H1 (cell line): ENCODE measurements at regions not wholly inside any gene's neighbourhood (a gene's known extent, or its start where the extent isn't known, plus 50 kb on each side); places are given as distances from the start of the nearest gene placed in this dataset.

ENCODE experiments used
- CTCF ChIA-PET: fragments of 300-600 bp; sonication (Branson Sonifier 250); formaldehyde crosslinking; loops from one replicate; lab custom pipeline; 2021; ENCODE audit not compliant: partially characterized antibody; lab: Charles Lee
- POLR2A ChIA-PET: fragments of 300-600 bp; sonication (Branson Sonifier 250); formaldehyde crosslinking; loops from one replicate; lab custom pipeline; 2021; ENCODE audit warnings: inconsistent platforms; ENCODE audit not compliant: partially characterized antibody; lab: Charles Lee
- DNase-seq, 2 experiments: peaks; one replicate each; pipeline versions ENCODE4 v3.0.0 to v3.0.0-alpha.2; 2010 to 2022; ENCODE audit warnings: low spot score in 2 of 2, low read depth in 1 of 2, mixed read lengths in 1 of 2
- FAIRE-seq: peaks from 2 replicates; lab custom pipeline; 2011; peaks lifted over from hg19 to GRCh38; lab: Jason Lieb, UNC
- H2AFZ ChIP-seq: 2 replicates; pipeline ENCODE4 v1.8.1; 2012; ENCODE audit warnings: low read length, inconsistent platforms
- H2AK5ac ChIP-seq: 2 replicates; pipeline ENCODE4 v1.6.1; 2013; ENCODE audit warnings: low read depth, low read length
- H2BK120ac ChIP-seq: replicated peaks from 2 replicates; pipeline ENCODE3; 2013; ENCODE audit warnings: low read depth, low read length, inconsistent platforms
- H2BK12ac ChIP-seq: 2 replicates; pipeline ENCODE4 v1.6.1; 2013; ENCODE audit warnings: low read depth, low read length
- H2BK15ac ChIP-seq: 2 replicates; pipeline ENCODE4 v1.6.1; 2013; ENCODE audit warnings: low read length
- H2BK20ac ChIP-seq: 2 replicates; pipeline ENCODE4 v1.6.1; 2013; ENCODE audit warnings: low read length
- H2BK5ac ChIP-seq: 2 replicates; pipeline ENCODE4 v1.6.1; 2013; ENCODE audit warnings: low read depth, low read length
- H3K14ac ChIP-seq: 2 replicates; pipeline ENCODE4 v1.6.1; 2013; ENCODE audit warnings: inconsistent platforms; ENCODE audit not compliant: insufficient read length
- H3K18ac ChIP-seq: 2 replicates; pipeline ENCODE4 v1.6.1; 2013; ENCODE audit warnings: low read length; ENCODE audit errors: extremely low read depth
- H3K23ac ChIP-seq: 2 replicates; pipeline ENCODE4 v1.6.1; 2013; ENCODE audit warnings: inconsistent platforms; ENCODE audit not compliant: insufficient read length
- H3K23me2 ChIP-seq: 2 replicates; pipeline ENCODE4 v1.6.1; 2013; ENCODE audit warnings: low read depth, low read length
- H3K27ac ChIP-seq: 2 replicates; pipeline ENCODE4 v1.6.1; 2011; ENCODE audit warnings: low read depth, low read length, inconsistent platforms
- H3K27me3 ChIP-seq, 4 experiments: replicated peaks in 1 of 4; 1 replicate in 1 of 4; 2 replicates in 3 of 4; pipeline versions ENCODE4 v1.6.1 to v1.8.1; 2011 to 2013; ENCODE audit warnings: low read length in 3 of 4, mild to moderate bottlenecking in 3 of 4, inconsistent platforms in 2 of 4, mixed read lengths in 2 of 4, moderate library complexity in 1 of 4; ENCODE audit not compliant: control insufficient read depth in 3 of 4, insufficient read depth in 3 of 4; ENCODE audit errors: extremely low read depth in 1 of 4
- H3K36me3 ChIP-seq, 4 experiments: 2 replicates each; pipeline versions ENCODE4 v1.6.1 to v1.8.1; 2011 to 2013; ENCODE audit warnings: mild to moderate bottlenecking in 4 of 4, low read length in 3 of 4, moderate library complexity in 2 of 4, control low read depth in 1 of 4, inconsistent platforms in 1 of 4; ENCODE audit not compliant: insufficient read depth in 4 of 4, control insufficient read depth in 2 of 4
- H3K4ac ChIP-seq: replicated peaks from 2 replicates; pipeline ENCODE3; 2013; ENCODE audit warnings: low read length, low read depth, mixed read lengths, inconsistent platforms; ENCODE audit not compliant: insufficient read length
- H3K4me1 ChIP-seq, 4 experiments: replicated peaks in 1 of 4; 1 replicate in 1 of 4; 2 replicates in 3 of 4; pipeline versions ENCODE4 v1.6.1 to v1.8.1; 2011 to 2013; ENCODE audit warnings: low read length in 3 of 4, inconsistent platforms in 2 of 4, mixed read lengths in 1 of 4; ENCODE audit not compliant: insufficient read depth in 4 of 4, control insufficient read depth in 3 of 4
- H3K4me2 ChIP-seq, 2 experiments: 2 replicates each; pipeline versions ENCODE4 v1.6.1 to v1.8.1; 2011 to 2013; ENCODE audit warnings: low read depth in 2 of 2, low read length in 2 of 2, control low read depth in 1 of 2, inconsistent platforms in 1 of 2, mild to moderate bottlenecking in 1 of 2; ENCODE audit not compliant: insufficient read depth in 1 of 2
- H3K4me3 ChIP-seq, 4 experiments: fragments of 200-600, 300-600 bp in 1 of 4; sonication (generic), shearing (Covaris generic), sonication (Bioruptor Twin) in 1 of 4; 2 replicates each; pipeline versions ENCODE4 v1.5.1 to v1.8.1; 2011 to 2016; ENCODE audit warnings: low read length in 4 of 4, low read depth in 3 of 4, control low read depth in 2 of 4, inconsistent platforms in 2 of 4, mild to moderate bottlenecking in 2 of 4, mixed read lengths in 1 of 4, moderate library complexity in 1 of 4; ENCODE audit not compliant: insufficient read depth in 2 of 4; ENCODE audit errors: extremely low read depth in 1 of 4
- H3K56ac ChIP-seq: replicated peaks from 2 replicates; pipeline ENCODE3; 2013; ENCODE audit warnings: low read depth, mild to moderate bottlenecking, mixed read lengths, low read length, inconsistent platforms; ENCODE audit not compliant: insufficient read length
- H3K79me1 ChIP-seq: 2 replicates; pipeline ENCODE4 v1.6.1; 2013; ENCODE audit warnings: low read depth, low read length, control low read depth
- H3K79me2 ChIP-seq, 2 experiments: 2 replicates each; pipeline versions ENCODE4 v1.6.1 to v1.8.1; 2012 to 2013; ENCODE audit warnings: low read length in 2 of 2, mild to moderate bottlenecking in 2 of 2, inconsistent platforms in 1 of 2; ENCODE audit not compliant: insufficient read depth in 2 of 2, control insufficient read depth in 1 of 2
- H3K9ac ChIP-seq, 4 experiments: replicated peaks in 1 of 4; 1 replicate in 1 of 4; 2 replicates in 3 of 4; pipeline versions ENCODE4 v1.6.1 to v1.8.1; 2011 to 2013; ENCODE audit warnings: low read depth in 3 of 4, low read length in 3 of 4, control low read depth in 2 of 4, mild to moderate bottlenecking in 2 of 4, moderate library complexity in 2 of 4, inconsistent platforms in 1 of 4; ENCODE audit errors: extremely low read depth in 1 of 4
- H3K9me3 ChIP-seq, 2 experiments: 2 replicates each; pipeline versions ENCODE4 v1.6.1 to v1.8.1; 2012 to 2013; ENCODE audit warnings: mild to moderate bottlenecking in 2 of 2, moderate library complexity in 2 of 2, control low read depth in 1 of 2, inconsistent platforms in 1 of 2, low read depth in 1 of 2, low read length in 1 of 2, mixed read lengths in 1 of 2; ENCODE audit not compliant: insufficient read depth in 2 of 2
- H4K20me1 ChIP-seq, 2 experiments: replicated peaks in 1 of 2; 2 replicates each; pipeline versions ENCODE3 to v1.8.1; 2011 to 2013; ENCODE audit warnings: inconsistent platforms in 2 of 2, low read length in 2 of 2, mild to moderate bottlenecking in 1 of 2; ENCODE audit not compliant: insufficient read depth in 2 of 2, control insufficient read depth in 1 of 2
- H4K5ac ChIP-seq: 2 replicates; pipeline ENCODE4 v1.6.1; 2013; ENCODE audit warnings: low read length, low read depth, mixed read lengths, inconsistent platforms; ENCODE audit not compliant: insufficient read length
- H4K8ac ChIP-seq: 2 replicates; pipeline ENCODE4 v1.8.0; 2013; ENCODE audit warnings: mild to moderate bottlenecking, moderate library complexity, low read length, inconsistent platforms; ENCODE audit not compliant: insufficient read depth; ENCODE audit errors: extremely low read depth
- H4K91ac ChIP-seq: replicated peaks from 2 replicates; pipeline ENCODE3; 2013; ENCODE audit warnings: low read length, mixed read lengths, inconsistent platforms; ENCODE audit not compliant: insufficient read length
- BRCA1 ChIP-seq: IDR thresholded peaks from 2 replicates; pipeline ENCODE4 v1.6.1; 2012; ENCODE audit warnings: low read depth, low read length, improper control_type of control experiment
- CEBPB ChIP-seq: IDR thresholded peaks from 2 replicates; pipeline ENCODE4 v1.6.1; 2012; ENCODE audit warnings: low read depth, low read length
- FOSL1 ChIP-seq: IDR thresholded peaks from 2 replicates; pipeline ENCODE4 v1.6.1; 2011; ENCODE audit warnings: mild to moderate bottlenecking, low read depth, low read length, moderate library complexity; ENCODE audit not compliant: insufficient read depth
- HDAC2 ChIP-seq, 2 experiments: fragments of 300-600 bp in 1 of 2; sonication (generic) in 1 of 2; IDR thresholded peaks; 2 replicates each; pipeline ENCODE4 v1.6.1; 2011 to 2012; ENCODE audit warnings: low read depth in 2 of 2, low read length in 2 of 2, mild to moderate bottlenecking in 2 of 2, moderate library complexity in 2 of 2, borderline replicate concordance in 1 of 2, inconsistent platforms in 1 of 2
- KDM5A ChIP-seq: fragments of 200-600 bp; IDR thresholded peaks from 2 replicates; pipeline ENCODE4 v1.7.1; 2012; ENCODE audit warnings: mild to moderate bottlenecking, low read length, inconsistent platforms, mixed read lengths
- NANOG ChIP-seq: IDR thresholded peaks from 2 replicates; pipeline ENCODE4 v1.6.1; 2011; ENCODE audit warnings: low read length, low read depth, mild to moderate bottlenecking, inconsistent platforms; ENCODE audit not compliant: insufficient read depth, poor library complexity, severe bottlenecking
- POLR2A ChIP-seq, 2 experiments: IDR thresholded peaks; 1 replicate in 1 of 2; 2 replicates in 1 of 2; pipeline ENCODE4 v1.6.1; 2011; ENCODE audit warnings: low read depth in 2 of 2, low read length in 2 of 2, mild to moderate bottlenecking in 2 of 2; ENCODE audit errors: control extremely low read depth in 1 of 2
- RAD21 ChIP-seq, 2 experiments: IDR thresholded peaks in 1 of 2; conservative IDR thresholded peaks in 1 of 2; 2 replicates each; pipeline ENCODE4 v1.6.1; 2011; ENCODE audit warnings: low read depth in 2 of 2, low read length in 2 of 2, improper control_type of control experiment in 1 of 2, inconsistent platforms in 1 of 2, mild to moderate bottlenecking in 1 of 2, moderate library complexity in 1 of 2
- SAP30 ChIP-seq: fragments of 300-600 bp; sonication (generic); IDR thresholded peaks from 2 replicates; pipeline ENCODE4 v1.7.1; 2012; ENCODE audit warnings: low read length, moderate library complexity, mild to moderate bottlenecking, inconsistent platforms; ENCODE audit not compliant: insufficient read depth, insufficient replicate concordance
- TAF1 ChIP-seq: IDR thresholded peaks from 2 replicates; pipeline ENCODE4 v1.6.1; 2011; ENCODE audit warnings: mild to moderate bottlenecking, low read depth, low read length
- ZNF274 ChIP-seq: IDR thresholded peaks from 2 replicates; pipeline ENCODE4 v1.7.0; 2012; ENCODE audit warnings: low read length, borderline replicate concordance; ENCODE audit errors: extremely low read depth
- WGBS, 2 experiments: shearing (Covaris generic) in 1 of 2; methylation state at CpG; one replicate each; pipeline versions ENCODE4 v1.1.6 to v1.1.7; 2013 to 2015; ENCODE audit warnings: low lambda C conversion rate in 2 of 2, mixed read lengths in 2 of 2, inconsistent platforms in 1 of 2, low coverage in 1 of 2, missing lambda C conversion rate in 1 of 2; ENCODE audit not compliant: insufficient replicate concordance in 2 of 2, insufficient coverage in 1 of 2, insufficient read length in 1 of 2; ENCODE audit errors: extremely low coverage in 1 of 2, missing lambda C conversion rate in 1 of 2; 5-methylcytosine and 5-hydroxymethylcytosine counted together

- peaks cover 3 to 8% (median 3%) of the 10 kb centered on the region in 4 experiments; a peak in 5 of 7 replicates for H3K4me1 ChIP-seq
- no peak for FAIRE-seq
- H2BK5ac ChIP-seq, result no peak overlapping the region
- no peak overlapping the region for H2AFZ ChIP-seq
- no peak overlapping the region for H3K4ac ChIP-seq
- no peak overlapping the region for H3K23ac ChIP-seq
- H3K27me3 ChIP-seq, result peaks cover 0 to 6% (median 1%) of the 10 kb centered on the region in 4 experiments; a peak in 3 of 7 replicates
- no peak overlapping the region for H4K5ac ChIP-seq
- POLR2A ChIA-PET, result interaction anchor here (0.7 kb wide), 1 partner anchor 1249 kb away, joined by 3 read pairs; no protein-coding TSS in a partner anchor
- no peak overlapping the region for H4K8ac ChIP-seq
- no peaks in the 10 kb centered on the region for H4K20me1 ChIP-seq
- no peak overlapping the region for H3K14ac ChIP-seq
- peak overlapping the region; percentile 64; the same call in 1 of the 2 replicates for H2BK12ac ChIP-seq
- peak overlapping the region in 1 of 4 experiments; percentile 66; a peak in 2 of 8 replicates for H3K4me3 ChIP-seq
- peaks cover 2% of the 10 kb centered on the region; the same call in 1 of the 2 replicates for H3K23me2 ChIP-seq
- H3K27ac ChIP-seq, result no peak overlapping the region
- no peaks in the 10 kb centered on the region for H3K79me1 ChIP-seq
- H2BK20ac ChIP-seq, result peak overlapping the region; percentile 80; the same call in 1 of the 2 replicates
- no peak overlapping the region for H3K56ac ChIP-seq
- H4K91ac ChIP-seq, result no peak overlapping the region
- H2BK120ac ChIP-seq, result no peak overlapping the region
- no peak overlapping the region for H3K9ac ChIP-seq
- CTCF ChIA-PET, result interaction anchor here (1.4 to 1.6 kb wide), 2 partner anchors 10 to 14 kb away, joined by 4 read pairs; no protein-coding TSS in a partner anchor
- WGBS, 2 experiments, result 76% methylated on average over 7 of the region's 7 CpGs; no CpG with 5 or more reads in 1 of the 2 experiments
- H3K18ac ChIP-seq, result 0 out of 2 replicates have a peak overlapping the region, but pooled peaks have one; percentile 48
- H2AK5ac ChIP-seq, result no peak overlapping the region
- H2BK15ac ChIP-seq, result no peak overlapping the region; the same call in 1 of the 2 replicates
- H3K36me3 ChIP-seq, result no peaks in the 10 kb centered on the region
- DNase-seq, result no peak
- peak overlapping the region; percentile 16 to 85; a peak in 1 of 4 replicates for H3K4me2 ChIP-seq
- H3K79me2 ChIP-seq, result no peaks in the 10 kb centered on the region
- H3K9me3 ChIP-seq, result no peaks in the 10 kb centered on the region
- no peak for TF ChIP-seq CEBPB
- no peak for TF ChIP-seq RAD21 (IDR thresholded peaks at IDR 0.05 in 1 of 2, conservative IDR thresholded peaks at IDR 0.05 in 1 of 2; ENCODE audit: low read depth in 2 of 2, low read length in 2 of 2)
- TF ChIP-seq SAP30, result no peak
- no peak for TF ChIP-seq NANOG
- TF ChIP-seq TAF1, result no peak
- TF ChIP-seq BRCA1, result no peak
- no peak for TF ChIP-seq HDAC2 (IDR thresholded peaks at IDR 0.05; ENCODE audit: borderline replicate concordance in 1 of 2, low read depth in 2 of 2, low read length in 2 of 2)
- no peak for TF ChIP-seq POLR2A (IDR thresholded peaks at IDR 0.05; ENCODE audit: control extremely low read depth in 1 of 2, low read depth in 2 of 2, low read length in 2 of 2)
- TF ChIP-seq FOSL1, result no peak
- TF ChIP-seq ZNF274, result no peak
- no peak for TF ChIP-seq KDM5A
These were observed 149.1 kb upstream of the KLF4 start for GRCh38 chr9:107638521-107639310.
